ENCODE measurements at regions not wholly inside any gene's neighbourhood (a gene's known extent, or its start where the extent isn't known, plus 50 kb on each side); places are given as distances from the start of the nearest gene placed in this dataset.

DNA sequence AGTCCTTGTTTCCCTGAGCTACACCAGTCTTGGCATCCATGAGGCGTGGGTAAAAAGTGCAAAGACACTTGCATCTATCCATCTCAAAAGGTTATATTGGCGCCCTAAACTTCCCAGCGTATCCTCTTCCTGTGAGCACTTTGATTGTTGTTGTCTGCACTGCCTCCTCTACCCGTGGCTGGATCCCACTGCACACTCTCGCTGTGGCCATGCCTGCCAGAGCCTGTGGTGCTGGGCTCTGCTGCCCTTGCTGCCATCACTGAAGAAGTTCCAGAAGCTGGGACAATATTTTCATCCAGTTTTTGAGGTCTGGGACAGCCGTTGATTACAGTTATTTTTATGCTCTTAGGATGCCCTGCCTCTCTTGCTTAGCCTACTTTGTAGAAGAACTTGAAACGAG, 85.3 kb upstream of the PCGF5 start:
- H3K27me3 ChIP-seq (ENCODE audit: control insufficient read depth, insufficient read depth, low read length), result peaks cover 6% of the 10 kb centered on the region; the same call in 1 of the 2 replicates
- DNase-seq (ENCODE audit: low read depth, low spot score) (no peak), ATAC-seq (peak; percentile 38; the same call in 1 of the 2 replicates)
- CTCF ChIA-PET, result no interaction called here
- POLR2A ChIA-PET, result no interaction called here
- BruUV-seq (replicated peaks), result no TSS peak
- in situ Hi-C loops (cut with HindIII; ENCODE audit: low pct_unique_long_range_greater_than_20kb, low sequenced_read_pairs), result no loop called here
- no peak overlapping the region for H3K4me3 ChIP-seq (ENCODE audit: low read depth in 2 of 2, low read length in 2 of 2)
- no peaks in the 10 kb centered on the region for H3K36me3 ChIP-seq (ENCODE audit: control insufficient read depth, insufficient read depth, low read length)
- TF ChIP-seq TCF7L2 (IDR thresholded peaks at IDR 0.05; ENCODE audit: low read depth, low read length) (no peak), CTCF (IDR thresholded peaks at IDR 0.05) (no peak)
- TF ChIP-seq, protein P1, sequence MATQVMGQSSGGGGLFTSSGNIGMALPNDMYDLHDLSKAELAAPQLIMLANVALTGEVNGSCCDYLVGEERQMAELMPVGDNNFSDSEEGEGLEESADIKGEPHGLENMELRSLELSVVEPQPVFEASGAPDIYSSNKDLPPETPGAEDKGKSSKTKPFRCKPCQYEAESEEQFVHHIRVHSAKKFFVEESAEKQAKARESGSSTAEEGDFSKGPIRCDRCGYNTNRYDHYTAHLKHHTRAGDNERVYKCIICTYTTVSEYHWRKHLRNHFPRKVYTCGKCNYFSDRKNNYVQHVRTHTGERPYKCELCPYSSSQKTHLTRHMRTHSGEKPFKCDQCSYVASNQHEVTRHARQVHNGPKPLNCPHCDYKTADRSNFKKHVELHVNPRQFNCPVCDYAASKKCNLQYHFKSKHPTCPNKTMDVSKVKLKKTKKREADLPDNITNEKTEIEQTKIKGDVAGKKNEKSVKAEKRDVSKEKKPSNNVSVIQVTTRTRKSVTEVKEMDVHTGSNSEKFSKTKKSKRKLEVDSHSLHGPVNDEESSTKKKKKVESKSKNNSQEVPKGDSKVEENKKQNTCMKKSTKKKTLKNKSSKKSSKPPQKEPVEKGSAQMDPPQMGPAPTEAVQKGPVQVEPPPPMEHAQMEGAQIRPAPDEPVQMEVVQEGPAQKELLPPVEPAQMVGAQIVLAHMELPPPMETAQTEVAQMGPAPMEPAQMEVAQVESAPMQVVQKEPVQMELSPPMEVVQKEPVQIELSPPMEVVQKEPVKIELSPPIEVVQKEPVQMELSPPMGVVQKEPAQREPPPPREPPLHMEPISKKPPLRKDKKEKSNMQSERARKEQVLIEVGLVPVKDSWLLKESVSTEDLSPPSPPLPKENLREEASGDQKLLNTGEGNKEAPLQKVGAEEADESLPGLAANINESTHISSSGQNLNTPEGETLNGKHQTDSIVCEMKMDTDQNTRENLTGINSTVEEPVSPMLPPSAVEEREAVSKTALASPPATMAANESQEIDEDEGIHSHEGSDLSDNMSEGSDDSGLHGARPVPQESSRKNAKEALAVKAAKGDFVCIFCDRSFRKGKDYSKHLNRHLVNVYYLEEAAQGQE (IDR thresholded peaks at IDR 0.05; ENCODE audit: insufficient read depth in 1 of 2, low read depth in 2 of 2, low read length in 1 of 2), result no peak
- H3K4me1 ChIP-seq (ENCODE audit: control insufficient read depth, insufficient read depth, low read length), result no peaks in the 10 kb centered on the region
- no peaks in the 10 kb centered on the region for H3K9me3 ChIP-seq (ENCODE audit: control insufficient read depth, insufficient read depth, low read depth, low read length)
- no peak overlapping the region for H3K27ac ChIP-seq (ENCODE audit: low read length)
- intact Hi-C loops (cut with micrococcal nuclease; ENCODE audit: unreplicated experiment), result no loop called here

- ChIA-PET POLR2A (no interaction called here), CTCF (no interaction called here)
- BruUV-seq (replicated peaks), result no TSS peak
- in situ Hi-C loops (cut with HindIII; ENCODE audit: low pct_unique_long_range_greater_than_20kb, low sequenced_read_pairs) (no loop called here), intact Hi-C loops (cut with micrococcal nuclease; ENCODE audit: unreplicated experiment) (no loop called here)
- H3K9me3 ChIP-seq (ENCODE audit: control insufficient read depth, insufficient read depth, low read depth, low read length), result no peaks in the 10 kb centered on the region
- peaks cover 6% of the 10 kb centered on the region; the same call in 1 of the 2 replicates for H3K27me3 ChIP-seq (ENCODE audit: control insufficient read depth, insufficient read depth, low read length)
- no peaks in the 10 kb centered on the region for H3K4me1 ChIP-seq (ENCODE audit: control insufficient read depth, insufficient read depth, low read length)
- TF ChIP-seq CTCF (IDR thresholded peaks at IDR 0.05), result no peak
- no peak for TF ChIP-seq SIN3A (IDR thresholded peaks at IDR 0.05; ENCODE audit: borderline replicate concordance, insufficient read depth, low read depth, low read length)
- no peak overlapping the region for H3K27ac ChIP-seq (ENCODE audit: low read length)
- ATAC-seq (no peak), DNase-seq (ENCODE audit: low read depth, low spot score) (no peak)
- no peaks in the 10 kb centered on the region for H3K36me3 ChIP-seq (ENCODE audit: control insufficient read depth, insufficient read depth, low read length)
- H3K4me3 ChIP-seq (ENCODE audit: low read depth in 2 of 2, low read length in 2 of 2), result no peak overlapping the region
Measured at GRCh38 chr10:91137011-91137643, 83.3 kb upstream of the PCGF5 start.

- in situ Hi-C loops (cut with HindIII; ENCODE audit: low pct_unique_long_range_greater_than_20kb, low sequenced_read_pairs), result no loop called here
Measured at GRCh38 chr10:91137822-91138221, 82.6 kb upstream of the PCGF5 start.

More at GRCh38 chr10:91137822-91138221, 82.6 kb upstream of the PCGF5 start:
- ATAC-seq, result no peak
- TF ChIP-seq, protein P1 (IDR thresholded peaks at IDR 0.05; ENCODE audit: insufficient read depth in 1 of 2, low read depth in 2 of 2, low read length in 1 of 2), result no peak
- TF ChIP-seq TCF7L2 (IDR thresholded peaks at IDR 0.05; ENCODE audit: low read depth, low read length), result no peak
- TF ChIP-seq SIN3A (IDR thresholded peaks at IDR 0.05; ENCODE audit: borderline replicate concordance, insufficient read depth, low read depth, low read length), result no peak
- TF ChIP-seq CTCF (IDR thresholded peaks at IDR 0.05), result no peak
- no peak for TF ChIP-seq POLR2AphosphoS5 (IDR thresholded peaks at IDR 0.05; ENCODE audit: low read depth, low read length)
- intact Hi-C loops (cut with micrococcal nuclease; ENCODE audit: unreplicated experiment), result no loop called here
- Histone ChIP-seq H3K4me1 (ENCODE audit: control insufficient read depth, insufficient read depth, low read length) (no peaks in the 10 kb centered on the region), H3K9me3 (ENCODE audit: control insufficient read depth, insufficient read depth, low read depth, low read length) (no peaks in the 10 kb centered on the region), H3K27me3 (ENCODE audit: control insufficient read depth, insufficient read depth, low read length) (peaks cover 6% of the 10 kb centered on the region; the same call in 1 of the 2 replicates), H3K4me3 (ENCODE audit: low read depth in 2 of 2, low read length in 2 of 2) (no peak overlapping the region), H3K27ac (ENCODE audit: low read length) (no peak overlapping the region), H3K36me3 (ENCODE audit: control insufficient read depth, insufficient read depth, low read length) (no peaks in the 10 kb centered on the region)
- no TSS peak for BruUV-seq (replicated peaks)
- no peak for DNase-seq (ENCODE audit: low read depth, low spot score)
- POLR2A ChIA-PET, result no interaction called here
- CTCF ChIA-PET, result no interaction called here
